Endothelial cell of umbilical vein (primary cell): ENCODE measurements at regions not wholly inside any gene's neighbourhood (a gene's known extent, or its start where the extent isn't known, plus 50 kb on each side); places are given as distances from the start of the nearest gene placed in this dataset.

ENCODE experiments used
- BruUV-seq: library from RNA; stranded (reverse); fragments of 400-500 nt; replicated peaks from 2 replicates; lab custom pipeline; 2021; lab: Mats Ljungman, UMichigan
- CTCF ChIA-PET: fragments of 300-600, 350-600 bp; sonication (Branson Sonifier 250); formaldehyde crosslinking; loops from one replicate; lab custom pipeline; 2021; ENCODE audit warnings: antibody characterized with exemption, inconsistent platforms; lab: Charles Lee
- POLR2A ChIA-PET: fragments of 300-600, 350-600 bp; sonication (Branson Sonifier 250); formaldehyde crosslinking; loops from one replicate; lab custom pipeline; 2021; ENCODE audit warnings: antibody characterized with exemption, inconsistent platforms; lab: Charles Lee
- DNase-seq: peaks from one replicate; pipeline ENCODE4 v3.0.0-alpha.2; 2011; ENCODE audit warnings: low read depth, low spot score
- FAIRE-seq: peaks from 2 replicates; lab custom pipeline; 2011; peaks lifted over from hg19 to GRCh38; lab: Jason Lieb, UNC
- H2AFZ ChIP-seq: 2 replicates; pipeline ENCODE4 v1.6.0; 2012; ENCODE audit warnings: low read depth, low read length, control low read depth, inconsistent platforms
- H3K27ac ChIP-seq: 2 replicates; pipeline ENCODE4 v1.5.1; 2011; ENCODE audit warnings: low read depth, mild to moderate bottlenecking, control low read depth, low read length, moderate library complexity; ENCODE audit not compliant: insufficient read depth
- H3K27me3 ChIP-seq, 2 experiments: 2 replicates each; pipeline versions ENCODE4 v1.6.0 to v1.6.1; 2011; ENCODE audit warnings: low read length in 2 of 2, mixed read lengths in 1 of 2; ENCODE audit not compliant: control insufficient read depth in 2 of 2, insufficient read depth in 2 of 2
- H3K36me3 ChIP-seq, 2 experiments: 2 replicates in 1 of 2; 3 replicates in 1 of 2; pipeline ENCODE4 v1.5.1; 2011; ENCODE audit warnings: low read length in 2 of 2, mild to moderate bottlenecking in 1 of 2, moderate library complexity in 1 of 2; ENCODE audit not compliant: control insufficient read depth in 2 of 2, insufficient read depth in 2 of 2; ENCODE audit errors: extremely low read depth in 1 of 2
- H3K4me1 ChIP-seq: 3 replicates; pipeline ENCODE4 v1.5.1; 2011; ENCODE audit warnings: mild to moderate bottlenecking, low read length; ENCODE audit not compliant: control insufficient read depth, insufficient read depth; ENCODE audit errors: extremely low read depth
- H3K4me2 ChIP-seq: 2 replicates; pipeline ENCODE4 v1.6.1; 2011; ENCODE audit warnings: low read length, control low read depth, mixed read lengths; ENCODE audit not compliant: insufficient read depth
- H3K4me3 ChIP-seq, 3 experiments: fragments of 200-600 bp in 1 of 3; sonication (generic), shearing (Covaris generic) in 1 of 3; replicated peaks in 1 of 3; 2 replicates each; pipeline ENCODE4 v1.5.1; 2011 to 2016; ENCODE audit warnings: control low read depth in 3 of 3, low read length in 3 of 3, mild to moderate bottlenecking in 2 of 3, inconsistent platforms in 1 of 3, low read depth in 1 of 3, moderate library complexity in 1 of 3; ENCODE audit not compliant: insufficient read depth in 1 of 3
- H3K79me2 ChIP-seq: 2 replicates; pipeline ENCODE4 v1.6.0; 2012; ENCODE audit warnings: low read length, inconsistent platforms; ENCODE audit not compliant: control insufficient read depth, insufficient read depth
- H3K9ac ChIP-seq: replicated peaks from 2 replicates; pipeline ENCODE3; 2011; ENCODE audit warnings: low read length, control low read depth; ENCODE audit not compliant: insufficient read depth; ENCODE audit errors: extremely low read depth
- H3K9me1 ChIP-seq: replicated peaks from 3 replicates; pipeline ENCODE4 v1.6.0; 2011; ENCODE audit warnings: mild to moderate bottlenecking, low read length; ENCODE audit not compliant: control insufficient read depth, insufficient read depth; ENCODE audit errors: extremely low read depth
- H3K9me3 ChIP-seq: replicated peaks from 2 replicates; pipeline ENCODE4 v1.5.1; 2012; ENCODE audit warnings: low read length, inconsistent platforms; ENCODE audit not compliant: control insufficient read depth, insufficient read depth
- H4K20me1 ChIP-seq: replicated peaks from 2 replicates; pipeline ENCODE3; 2011; ENCODE audit warnings: mild to moderate bottlenecking, low read length; ENCODE audit not compliant: control insufficient read depth, insufficient read depth; ENCODE audit errors: extremely low read depth
- EZH2 ChIP-seq: IDR thresholded peaks from 2 replicates; pipeline ENCODE4 v1.6.1; 2012; ENCODE audit warnings: borderline replicate concordance, low read depth, mild to moderate bottlenecking, moderate library complexity, low read length, inconsistent platforms; ENCODE audit not compliant: severe bottlenecking
- FOS ChIP-seq: IDR thresholded peaks from 2 replicates; pipeline ENCODE4 v1.6.1; 2011; ENCODE audit warnings: mild to moderate bottlenecking, low read length, moderate library complexity, borderline replicate concordance; ENCODE audit not compliant: insufficient read depth
- GATA2 ChIP-seq: IDR thresholded peaks from 2 replicates; pipeline ENCODE4 v1.7.0; 2011; ENCODE audit warnings: low read depth, mild to moderate bottlenecking, moderate library complexity, mixed read lengths, low read length; ENCODE audit not compliant: insufficient read length, insufficient read depth
- JUN ChIP-seq: IDR thresholded peaks from 2 replicates; pipeline ENCODE4 v1.6.1; 2011; ENCODE audit warnings: borderline replicate concordance, low read depth; ENCODE audit not compliant: insufficient read length, insufficient read depth
- MYC ChIP-seq: IDR thresholded peaks from one replicate; pipeline ENCODE4 v1.6.1; 2011; ENCODE audit warnings: mild to moderate bottlenecking, low read depth, low read length
- POLR2A ChIP-seq: IDR thresholded peaks from 2 replicates; pipeline ENCODE4 v1.6.1; 2012; ENCODE audit warnings: low read depth, mild to moderate bottlenecking, control low read depth, low read length
- POLR2AphosphoS5 ChIP-seq: IDR thresholded peaks from 2 replicates; pipeline ENCODE4 v1.6.1; 2012; ENCODE audit warnings: low read depth, mild to moderate bottlenecking, control low read depth, low read length, moderate library complexity; ENCODE audit not compliant: insufficient read depth
- dilution Hi-C: fragments of 300-500 bp; cut with MboI; formaldehyde crosslinking; loops from one replicate; pipeline ENCODE4 v1.15.0; 2019; ENCODE audit warnings: low sequenced_read_pairs; ENCODE audit not compliant: extremely low pct_ligation_motif_present
- intact Hi-C: fragments of 100-400 bp; cut with micrococcal nuclease; formaldehyde crosslinking; loops from one replicate; pipeline ENCODE4 v1.10.0; 2022
- TF ChIP-seq, protein P1 (sequence below), 2 donors: IDR thresholded peaks; 1 replicate in 1 of 2; 2 replicates in 1 of 2; pipeline ENCODE4 v1.5.1; 2011; ENCODE audit warnings: low read length in 2 of 2, mild to moderate bottlenecking in 2 of 2, moderate library complexity in 2 of 2, control low read depth in 1 of 2, inconsistent platforms in 1 of 2, low read depth in 1 of 2; ENCODE audit not compliant: insufficient read depth in 1 of 2; ENCODE audit errors: extremely low read depth in 1 of 2
- TF ChIP-seq, protein P2 (sequence below): IDR thresholded peaks from 2 replicates; pipeline ENCODE4 v1.6.1; 2011; ENCODE audit not compliant: insufficient read depth, insufficient read length

GRCh38 chr4:189215574-189215973 lies 725.1 kb upstream of the FRG1 start:
- Histone ChIP-seq H4K20me1 (no peaks in the 10 kb centered on the region), H3K9me3 (peaks cover 6% of the 10 kb centered on the region), H3K4me1 (no peaks in the 10 kb centered on the region), H3K79me2 (no peaks in the 10 kb centered on the region), H3K4me2 (no peak overlapping the region), H3K9me1 (no peaks in the 10 kb centered on the region), H3K27ac (no peak overlapping the region), H2AFZ (no peak overlapping the region), H3K9ac (no peak overlapping the region), H3K27me3 (no peaks in the 10 kb centered on the region), H3K36me3 (no peaks in the 10 kb centered on the region), H3K4me3 (no peak overlapping the region)
- BruUV-seq: no TSS peak
- FAIRE-seq (no peak), DNase-seq (no peak)
- POLR2A ChIA-PET: no interaction called here
- TF ChIP-seq, protein P1, sequence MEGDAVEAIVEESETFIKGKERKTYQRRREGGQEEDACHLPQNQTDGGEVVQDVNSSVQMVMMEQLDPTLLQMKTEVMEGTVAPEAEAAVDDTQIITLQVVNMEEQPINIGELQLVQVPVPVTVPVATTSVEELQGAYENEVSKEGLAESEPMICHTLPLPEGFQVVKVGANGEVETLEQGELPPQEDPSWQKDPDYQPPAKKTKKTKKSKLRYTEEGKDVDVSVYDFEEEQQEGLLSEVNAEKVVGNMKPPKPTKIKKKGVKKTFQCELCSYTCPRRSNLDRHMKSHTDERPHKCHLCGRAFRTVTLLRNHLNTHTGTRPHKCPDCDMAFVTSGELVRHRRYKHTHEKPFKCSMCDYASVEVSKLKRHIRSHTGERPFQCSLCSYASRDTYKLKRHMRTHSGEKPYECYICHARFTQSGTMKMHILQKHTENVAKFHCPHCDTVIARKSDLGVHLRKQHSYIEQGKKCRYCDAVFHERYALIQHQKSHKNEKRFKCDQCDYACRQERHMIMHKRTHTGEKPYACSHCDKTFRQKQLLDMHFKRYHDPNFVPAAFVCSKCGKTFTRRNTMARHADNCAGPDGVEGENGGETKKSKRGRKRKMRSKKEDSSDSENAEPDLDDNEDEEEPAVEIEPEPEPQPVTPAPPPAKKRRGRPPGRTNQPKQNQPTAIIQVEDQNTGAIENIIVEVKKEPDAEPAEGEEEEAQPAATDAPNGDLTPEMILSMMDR (IDR thresholded peaks at IDR 0.05; ENCODE audit: extremely low read depth in 1 of 2, insufficient read depth in 1 of 2, low read depth in 1 of 2, low read length in 2 of 2): no peak
- TF ChIP-seq GATA2: no peak
- no peak for TF ChIP-seq MYC
- no peak for TF ChIP-seq JUN
- TF ChIP-seq, protein P2, sequence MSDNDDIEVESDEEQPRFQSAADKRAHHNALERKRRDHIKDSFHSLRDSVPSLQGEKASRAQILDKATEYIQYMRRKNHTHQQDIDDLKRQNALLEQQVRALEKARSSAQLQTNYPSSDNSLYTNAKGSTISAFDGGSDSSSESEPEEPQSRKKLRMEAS: no peak
- TF ChIP-seq POLR2AphosphoS5: no peak
- TF ChIP-seq FOS: no peak
- no peak for TF ChIP-seq EZH2
- TF ChIP-seq POLR2A: no peak
- intact Hi-C loops: no loop called here
- CTCF ChIA-PET: no interaction called here
- dilution Hi-C loops: no loop called here
